ENCODE measurements at regions not wholly inside any gene's neighbourhood (a gene's known extent, or its start where the extent isn't known, plus 50 kb on each side); places are given as distances from the start of the nearest gene placed in this dataset.
"Not testable (repeated sequence)": the region's sequence is repeated elsewhere in the genome, so short reads cannot be mapped to it uniquely, and the experiment has no call there.

DNA sequence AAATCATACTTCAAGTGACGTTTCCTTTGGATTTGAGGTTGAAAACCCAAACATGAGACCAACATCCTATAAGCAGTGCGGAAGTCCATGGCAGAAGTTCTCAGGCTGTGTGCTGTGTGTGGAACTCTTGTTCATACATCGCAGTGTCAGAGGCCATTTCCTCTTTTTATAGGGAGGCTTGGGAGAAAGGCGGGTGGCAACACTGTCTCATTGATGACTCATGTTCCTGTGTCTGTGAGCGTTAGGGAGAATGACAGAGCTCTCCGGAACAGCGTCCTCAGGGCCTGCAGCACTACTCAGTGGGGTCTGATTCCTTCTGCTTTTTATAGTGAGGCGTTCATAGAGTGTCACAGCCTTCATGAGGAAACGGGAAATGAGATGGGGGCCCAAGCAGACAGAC is 98.8 kb upstream of the BASP1 start:
- in situ Hi-C loops (cut with HindIII; ENCODE audit: low sequenced_read_pairs): no loop called here
- TF ChIP-seq, protein P1, sequence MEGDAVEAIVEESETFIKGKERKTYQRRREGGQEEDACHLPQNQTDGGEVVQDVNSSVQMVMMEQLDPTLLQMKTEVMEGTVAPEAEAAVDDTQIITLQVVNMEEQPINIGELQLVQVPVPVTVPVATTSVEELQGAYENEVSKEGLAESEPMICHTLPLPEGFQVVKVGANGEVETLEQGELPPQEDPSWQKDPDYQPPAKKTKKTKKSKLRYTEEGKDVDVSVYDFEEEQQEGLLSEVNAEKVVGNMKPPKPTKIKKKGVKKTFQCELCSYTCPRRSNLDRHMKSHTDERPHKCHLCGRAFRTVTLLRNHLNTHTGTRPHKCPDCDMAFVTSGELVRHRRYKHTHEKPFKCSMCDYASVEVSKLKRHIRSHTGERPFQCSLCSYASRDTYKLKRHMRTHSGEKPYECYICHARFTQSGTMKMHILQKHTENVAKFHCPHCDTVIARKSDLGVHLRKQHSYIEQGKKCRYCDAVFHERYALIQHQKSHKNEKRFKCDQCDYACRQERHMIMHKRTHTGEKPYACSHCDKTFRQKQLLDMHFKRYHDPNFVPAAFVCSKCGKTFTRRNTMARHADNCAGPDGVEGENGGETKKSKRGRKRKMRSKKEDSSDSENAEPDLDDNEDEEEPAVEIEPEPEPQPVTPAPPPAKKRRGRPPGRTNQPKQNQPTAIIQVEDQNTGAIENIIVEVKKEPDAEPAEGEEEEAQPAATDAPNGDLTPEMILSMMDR (IDR thresholded peaks at IDR 0.05; ENCODE audit: low read depth, low read length, missing control alignments): no peak
- DNase-seq (ENCODE audit: low read depth): peak; percentile 40
- H3K4me3 ChIP-seq (ENCODE audit: low read depth, low read length): no peak overlapping the region

DNA sequence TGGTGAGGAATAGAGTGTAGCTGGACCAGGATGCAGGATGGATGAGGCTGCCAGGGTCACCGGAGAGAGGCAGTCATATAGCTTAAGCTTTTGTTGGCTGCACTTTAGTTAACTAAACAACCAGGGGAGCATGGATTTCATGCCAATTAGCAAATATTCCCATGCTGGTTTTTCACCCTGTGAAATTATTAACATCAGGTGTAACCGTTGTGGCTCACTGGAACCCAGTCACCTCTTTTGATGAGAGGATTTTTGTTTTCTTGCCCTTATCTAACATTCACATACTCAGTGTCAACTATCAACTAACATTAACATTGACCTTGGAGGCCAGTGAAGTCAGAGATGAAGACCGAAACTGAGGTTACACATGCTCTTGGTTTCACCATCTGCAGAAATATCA is 97.2 kb upstream of the BASP1 start:
- no peak for DNase-seq (ENCODE audit: low read depth)
- in situ Hi-C loops (cut with HindIII; ENCODE audit: low sequenced_read_pairs): no loop called here
- H3K4me3 ChIP-seq (ENCODE audit: low read depth, low read length): no peak overlapping the region
- TF ChIP-seq, protein P1 (IDR thresholded peaks at IDR 0.05; ENCODE audit: low read depth, low read length, missing control alignments): no peak

DNA sequence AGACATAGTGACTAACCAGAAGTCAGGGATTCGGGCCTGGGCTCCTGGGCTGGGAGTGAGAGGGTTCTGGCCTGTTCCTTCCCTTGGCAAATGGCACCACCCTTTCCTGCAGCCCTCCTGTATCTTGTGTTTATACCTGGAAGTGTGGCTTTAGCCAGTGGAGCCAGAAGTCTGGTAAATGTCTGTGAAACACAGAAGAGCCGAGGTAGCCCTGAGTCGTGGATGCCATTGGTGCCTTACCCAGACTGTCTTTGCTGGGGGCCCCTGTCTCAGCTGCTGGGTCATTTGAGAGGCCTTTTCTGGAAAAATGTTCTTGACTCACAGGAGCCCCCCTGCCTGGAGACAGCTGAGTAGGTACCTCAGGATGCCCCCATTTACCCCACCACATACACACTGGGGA is 95.7 kb upstream of the BASP1 start:
- no peak overlapping the region for H3K4me3 ChIP-seq (ENCODE audit: low read depth, low read length)
- TF ChIP-seq, protein P1 (IDR thresholded peaks at IDR 0.05; ENCODE audit: low read depth, low read length, missing control alignments): no peak
- in situ Hi-C loops (cut with HindIII; ENCODE audit: low sequenced_read_pairs): no loop called here
- DNase-seq (ENCODE audit: low read depth): no peak

DNA sequence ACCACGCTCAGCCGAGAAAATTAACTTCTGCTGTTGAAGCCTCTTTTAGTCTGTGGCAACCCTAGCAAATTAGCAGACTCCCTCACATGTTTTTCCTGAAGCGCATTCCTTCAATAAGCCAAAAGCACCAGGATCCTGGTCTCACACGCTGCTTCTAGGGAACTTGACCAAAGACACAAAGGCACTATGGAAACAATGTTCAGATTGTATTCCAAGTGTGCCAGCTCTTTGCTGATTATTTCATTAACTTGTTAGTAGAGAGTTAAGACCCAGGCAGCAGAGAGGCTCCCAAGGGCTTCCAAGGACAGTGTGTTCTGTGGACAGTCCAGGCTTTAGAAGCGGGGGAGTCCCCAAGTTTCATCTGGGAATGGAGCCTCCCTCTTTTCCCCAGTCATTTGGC is 94.4 kb upstream of the BASP1 start:
- DNase-seq (ENCODE audit: low read depth): peak; percentile 63
- TF ChIP-seq, protein P1 (IDR thresholded peaks at IDR 0.05; ENCODE audit: low read depth, low read length, missing control alignments): no peak
- in situ Hi-C loops (cut with HindIII; ENCODE audit: low sequenced_read_pairs): no loop called here
- H3K4me3 ChIP-seq (ENCODE audit: low read depth, low read length): no peak overlapping the region

DNA sequence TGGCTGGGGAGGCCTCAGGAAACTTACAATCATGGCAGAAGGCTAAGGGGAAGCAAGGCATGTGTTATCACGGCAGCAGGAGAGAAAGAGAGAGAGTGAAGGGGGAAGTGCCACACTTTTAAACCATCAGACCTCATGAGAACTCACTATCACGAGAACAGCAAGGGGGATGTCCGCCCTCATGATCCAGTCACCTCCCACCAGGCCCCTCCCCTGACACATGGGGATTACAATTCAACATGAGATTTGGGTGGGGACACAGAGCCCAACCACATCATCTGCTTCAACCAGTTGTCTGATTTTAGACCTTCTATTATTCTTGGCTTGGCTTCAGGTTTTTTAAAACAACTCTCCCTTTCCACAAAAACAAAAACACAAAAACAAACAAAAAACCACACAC is 93.7 kb upstream of the BASP1 start:
- in situ Hi-C loops (cut with HindIII; ENCODE audit: low sequenced_read_pairs); DNase-seq (ENCODE audit: low read depth); H3K4me3 ChIP-seq (ENCODE audit: low read depth, low read length): not testable (repeated sequence)

DNA sequence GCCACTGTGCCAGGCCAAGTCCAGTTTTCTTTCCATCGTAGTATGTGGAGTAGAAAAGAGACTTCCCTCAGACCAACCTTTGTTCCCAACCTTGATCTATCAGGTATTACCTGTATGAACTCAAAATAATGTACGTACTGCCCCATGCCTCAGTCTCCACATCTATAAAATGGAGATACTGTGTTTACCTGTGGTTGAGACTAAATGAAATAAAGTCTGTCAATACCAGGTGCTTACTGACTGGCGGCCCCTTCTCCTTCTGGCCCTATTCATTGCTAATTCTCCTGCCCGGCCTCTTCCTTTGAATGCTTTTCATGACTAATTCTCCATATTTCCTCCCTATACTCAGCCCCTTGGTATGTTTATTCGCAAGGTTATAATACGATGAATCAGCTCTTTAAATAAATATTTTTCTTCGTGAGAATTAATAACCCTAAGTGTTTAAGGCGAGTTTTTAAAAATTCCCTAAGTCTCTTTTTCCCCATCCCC is 89.6 kb upstream of the BASP1 start:
- TF ChIP-seq, protein P1 (IDR thresholded peaks at IDR 0.05; ENCODE audit: low read depth, low read length, missing control alignments): no peak
- no peak overlapping the region for H3K4me3 ChIP-seq (ENCODE audit: low read depth, low read length)
- in situ Hi-C loops (cut with HindIII; ENCODE audit: low sequenced_read_pairs): no loop called here
- peak; percentile 69 for DNase-seq (ENCODE audit: low read depth)

DNA sequence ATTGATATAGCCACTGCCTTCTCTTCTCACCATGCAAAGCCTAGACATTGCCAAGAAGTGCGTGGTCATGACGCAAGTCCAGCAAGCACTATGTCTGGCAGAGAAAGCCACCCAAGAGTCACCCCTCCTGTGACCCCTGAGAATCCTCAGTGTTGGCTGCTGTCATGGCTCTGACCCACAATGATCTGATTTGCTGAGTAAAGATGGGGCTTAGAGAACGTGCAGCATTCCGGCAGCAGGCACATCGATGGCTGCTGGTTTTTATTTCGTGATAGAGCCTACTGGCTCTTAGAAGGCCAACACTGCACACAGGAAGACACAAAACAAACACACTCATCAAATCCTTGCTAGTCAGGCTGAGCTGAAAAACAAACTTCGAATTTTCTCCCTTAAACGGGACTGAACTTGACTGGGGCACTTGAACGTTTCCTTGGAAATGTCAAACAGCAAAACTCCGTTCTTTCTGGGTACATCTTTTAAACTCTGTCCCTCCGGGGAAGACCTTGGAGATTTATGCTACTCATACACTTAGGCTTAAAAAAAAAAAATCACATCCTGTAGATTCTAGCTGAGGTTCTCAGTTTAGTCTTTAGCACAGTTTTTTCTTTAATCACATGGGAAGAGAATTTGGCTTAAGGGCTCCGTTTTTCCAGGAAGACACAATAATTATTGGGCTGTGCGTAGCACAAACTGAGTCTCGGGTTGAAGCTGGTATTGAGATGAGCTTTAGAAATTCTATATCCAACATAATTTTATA is 88.2 kb upstream of the BASP1 start:
- no peak overlapping the region for H3K4me3 ChIP-seq (ENCODE audit: low read depth, low read length)
- DNase-seq (ENCODE audit: low read depth): no peak
- TF ChIP-seq, protein P1 (IDR thresholded peaks at IDR 0.05; ENCODE audit: low read depth, low read length, missing control alignments): no peak
- in situ Hi-C loops (cut with HindIII; ENCODE audit: low sequenced_read_pairs): no loop called here

DNA sequence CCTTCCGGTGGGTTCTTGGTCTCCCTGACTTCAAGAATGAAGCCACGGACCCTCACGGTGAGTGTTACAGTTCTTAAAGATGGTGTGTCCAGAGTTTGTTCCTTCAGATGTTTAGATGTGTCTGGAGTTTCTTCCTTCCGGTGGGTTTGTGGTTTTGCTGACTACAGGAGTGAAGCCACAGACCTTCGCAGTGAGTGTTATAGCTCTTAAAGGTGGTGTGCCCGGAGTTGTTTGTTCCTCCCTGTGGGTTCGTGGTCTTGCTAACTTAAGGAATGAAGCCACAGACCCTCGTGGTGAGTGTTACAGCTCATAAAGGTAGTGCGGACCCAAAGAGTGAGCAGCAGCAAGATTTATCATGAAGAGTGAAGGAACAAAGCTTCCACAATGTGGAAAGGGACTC is 87.1 kb upstream of the BASP1 start:
- peak; percentile 79 for DNase-seq (ENCODE audit: low read depth)

More for the DNA sequence above, 87.1 kb upstream of the BASP1 start:
- in situ Hi-C loops (cut with HindIII; ENCODE audit: low sequenced_read_pairs); H3K4me3 ChIP-seq (ENCODE audit: low read depth, low read length): not testable (repeated sequence)

All from astrocyte of the cerebellum (primary cell).